Suprapubic skin (tissue), 4 donors: ENCODE measurements at regions not wholly inside any gene's neighbourhood (a gene's known extent, or its start where the extent isn't known, plus 50 kb on each side); places are given as distances from the start of the nearest gene placed in this dataset.
"Not testable (repeated sequence)": the region's sequence is repeated elsewhere in the genome, so short reads cannot be mapped to it uniquely, and the experiment has no call there.

ENCODE experiments used
- DNase-seq, 2 donors: peaks; one replicate each; pipeline ENCODE4 v3.0.0-alpha.2; 2019; ENCODE audit warnings: low spot score in 2 of 2
- H3K27ac ChIP-seq: fragments of 200-600 bp; sonication (generic); one replicate; pipeline ENCODE4 v1.5.1; 2019
- H3K27me3 ChIP-seq: fragments of 200-600 bp; sonication (generic); one replicate; pipeline ENCODE4 v1.5.1; 2019
- H3K36me3 ChIP-seq: fragments of 200-600 bp; sonication (generic); one replicate; pipeline ENCODE4 v1.5.1; 2019
- H3K4me1 ChIP-seq: fragments of 200-600 bp; sonication (generic); one replicate; pipeline ENCODE4 v1.5.1; 2019
- H3K4me3 ChIP-seq: fragments of 200-600 bp; sonication (generic); one replicate; pipeline ENCODE4 v1.5.1; 2019; ENCODE audit warnings: mild to moderate bottlenecking
- H3K9me3 ChIP-seq: fragments of 200-600 bp; sonication (generic); one replicate; pipeline ENCODE4 v1.5.1; 2019
- EP300 ChIP-seq: sonication (generic); formaldehyde crosslinking; IDR thresholded peaks from one replicate; pipeline ENCODE4 v1.6.1; 2017; ENCODE audit warnings: antibody characterized with exemption
- POLR2A ChIP-seq, 2 donors: fragments of 450-650 bp; IDR thresholded peaks; one replicate each; pipeline ENCODE4 v1.6.1; 2017; ENCODE audit warnings: antibody characterized with exemption in 2 of 2, mild to moderate bottlenecking in 2 of 2, moderate library complexity in 2 of 2
- POLR2AphosphoS5 ChIP-seq, 3 donors: sonication (generic); formaldehyde crosslinking; IDR thresholded peaks; one replicate each; pipeline ENCODE4 v1.6.1; 2017; ENCODE audit warnings: antibody characterized with exemption in 3 of 3
- WGBS: methylation state at CpG from one replicate; pipeline ENCODE4 v1.1.5; 2018; 5-methylcytosine and 5-hydroxymethylcytosine counted together
- TF ChIP-seq, protein P1 (sequence below), 2 donors: fragments of 200-600 bp in 1 of 2; fragments of 450-650 bp in 1 of 2; sonication (generic) in 1 of 2; IDR thresholded peaks; one replicate each; pipeline ENCODE4 v1.5.1; 2016 to 2019; ENCODE audit warnings: antibody characterized with exemption in 2 of 2, mild to moderate bottlenecking in 1 of 2, moderate library complexity in 1 of 2

DNA sequence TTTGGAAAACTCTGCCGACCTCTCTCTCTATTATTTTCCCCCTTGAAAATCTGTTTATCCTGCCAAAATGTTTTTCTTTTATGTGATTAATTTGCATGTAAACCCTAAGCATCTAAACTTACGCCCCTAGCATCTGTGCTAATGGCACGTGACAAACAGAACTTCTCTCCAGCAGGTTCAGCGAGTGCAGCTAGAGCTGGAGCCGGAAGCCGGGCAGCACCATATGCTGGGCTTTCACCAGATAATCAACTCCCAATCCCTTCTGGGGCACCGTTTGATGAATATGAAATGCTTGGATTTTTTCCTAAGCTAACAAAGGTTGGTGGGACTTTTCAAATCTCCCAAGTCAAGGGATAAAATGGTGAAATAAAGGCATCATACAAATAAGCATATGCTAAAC lies 667.5 kb upstream of the TMEM132C start:
- H3K27me3 ChIP-seq = no peaks in the 10 kb centered on the region
- H3K36me3 ChIP-seq = no peaks in the 10 kb centered on the region
- 74% methylated on average over 7 of the region's 7 CpGs for WGBS
- TF ChIP-seq EP300 (no peak), POLR2AphosphoS5 (IDR thresholded peaks at IDR 0.05) (no peak), POLR2A (IDR thresholded peaks at IDR 0.05) (no peak)
- TF ChIP-seq, protein P1, sequence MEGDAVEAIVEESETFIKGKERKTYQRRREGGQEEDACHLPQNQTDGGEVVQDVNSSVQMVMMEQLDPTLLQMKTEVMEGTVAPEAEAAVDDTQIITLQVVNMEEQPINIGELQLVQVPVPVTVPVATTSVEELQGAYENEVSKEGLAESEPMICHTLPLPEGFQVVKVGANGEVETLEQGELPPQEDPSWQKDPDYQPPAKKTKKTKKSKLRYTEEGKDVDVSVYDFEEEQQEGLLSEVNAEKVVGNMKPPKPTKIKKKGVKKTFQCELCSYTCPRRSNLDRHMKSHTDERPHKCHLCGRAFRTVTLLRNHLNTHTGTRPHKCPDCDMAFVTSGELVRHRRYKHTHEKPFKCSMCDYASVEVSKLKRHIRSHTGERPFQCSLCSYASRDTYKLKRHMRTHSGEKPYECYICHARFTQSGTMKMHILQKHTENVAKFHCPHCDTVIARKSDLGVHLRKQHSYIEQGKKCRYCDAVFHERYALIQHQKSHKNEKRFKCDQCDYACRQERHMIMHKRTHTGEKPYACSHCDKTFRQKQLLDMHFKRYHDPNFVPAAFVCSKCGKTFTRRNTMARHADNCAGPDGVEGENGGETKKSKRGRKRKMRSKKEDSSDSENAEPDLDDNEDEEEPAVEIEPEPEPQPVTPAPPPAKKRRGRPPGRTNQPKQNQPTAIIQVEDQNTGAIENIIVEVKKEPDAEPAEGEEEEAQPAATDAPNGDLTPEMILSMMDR (IDR thresholded peaks at IDR 0.05) = no peak
- no peak overlapping the region for H3K27ac ChIP-seq
- H3K4me1 ChIP-seq = no peaks in the 10 kb centered on the region
- DNase-seq = no peak
- no peaks in the 10 kb centered on the region for H3K9me3 ChIP-seq
- no peak overlapping the region for H3K4me3 ChIP-seq

DNA sequence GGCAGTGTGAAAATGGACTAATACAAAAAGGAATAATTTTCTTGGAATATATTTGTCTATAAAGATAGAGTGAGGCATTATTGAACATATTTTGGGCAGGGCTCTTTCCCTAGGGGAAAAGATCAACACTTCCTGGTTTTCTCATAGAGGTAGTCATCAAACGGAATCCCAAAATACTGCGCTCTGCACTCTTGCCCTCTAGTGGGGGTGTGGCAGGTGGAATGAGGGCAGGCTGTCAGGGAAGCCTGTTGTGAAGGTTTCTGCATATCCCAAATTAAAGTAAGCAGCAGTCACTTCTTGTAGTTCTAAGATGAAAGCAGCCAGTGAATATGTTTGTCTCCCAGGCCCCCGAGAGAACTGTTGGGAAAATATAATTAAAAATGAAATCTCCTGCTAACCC lies 666.8 kb upstream of the TMEM132C start:
- H3K36me3 ChIP-seq = no peaks in the 10 kb centered on the region
- no peaks in the 10 kb centered on the region for H3K4me1 ChIP-seq
- 40% methylated on average over 3 of the region's 3 CpGs for WGBS
- no peak overlapping the region for H3K4me3 ChIP-seq
- no peaks in the 10 kb centered on the region for H3K9me3 ChIP-seq
- DNase-seq = no peak
- no peak overlapping the region for H3K27ac ChIP-seq
- TF ChIP-seq EP300 (no peak), POLR2AphosphoS5 (IDR thresholded peaks at IDR 0.05) (no peak), POLR2A (IDR thresholded peaks at IDR 0.05) (no peak)
- TF ChIP-seq, protein P1 (IDR thresholded peaks at IDR 0.05) = no peak
- H3K27me3 ChIP-seq = no peaks in the 10 kb centered on the region

DNA sequence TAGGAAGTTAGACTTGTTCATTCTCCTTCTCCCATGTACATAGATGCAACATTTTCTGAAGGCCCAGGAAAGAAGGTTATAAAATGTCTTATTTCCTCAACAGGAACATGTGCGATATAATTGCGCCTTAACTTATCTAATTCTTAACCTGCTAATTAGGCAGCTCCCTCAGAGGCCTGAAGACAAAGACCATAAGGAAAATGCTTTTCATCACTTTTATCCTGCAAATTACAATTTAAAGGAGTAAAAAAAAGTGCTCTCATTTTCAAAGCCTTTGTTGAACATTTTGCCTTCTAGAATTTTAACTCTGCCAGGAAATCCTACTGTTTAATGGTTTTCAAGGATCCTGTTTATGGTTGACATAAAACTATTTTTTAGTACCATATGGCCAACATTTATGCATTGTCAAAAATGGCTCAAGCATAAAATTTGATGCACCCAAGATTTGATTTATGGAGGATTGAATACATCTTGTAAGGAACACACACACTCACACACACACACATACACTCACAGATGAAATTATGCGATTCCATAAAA lies 660.4 kb upstream of the TMEM132C start:
- H3K27me3 ChIP-seq = no peaks in the 10 kb centered on the region
- TF ChIP-seq POLR2A (IDR thresholded peaks at IDR 0.05) (no peak), POLR2AphosphoS5 (IDR thresholded peaks at IDR 0.05) (no peak), EP300 (no peak)
- TF ChIP-seq, protein P1 (IDR thresholded peaks at IDR 0.05) = no peak
- no peak overlapping the region for H3K4me3 ChIP-seq
- H3K9me3 ChIP-seq = no peaks in the 10 kb centered on the region
- DNase-seq = no peak
- H3K27ac ChIP-seq = no peak overlapping the region
- WGBS = 92% methylated on average over 3 of the region's 3 CpGs
- no peaks in the 10 kb centered on the region for H3K36me3 ChIP-seq
- no peaks in the 10 kb centered on the region for H3K4me1 ChIP-seq

DNA sequence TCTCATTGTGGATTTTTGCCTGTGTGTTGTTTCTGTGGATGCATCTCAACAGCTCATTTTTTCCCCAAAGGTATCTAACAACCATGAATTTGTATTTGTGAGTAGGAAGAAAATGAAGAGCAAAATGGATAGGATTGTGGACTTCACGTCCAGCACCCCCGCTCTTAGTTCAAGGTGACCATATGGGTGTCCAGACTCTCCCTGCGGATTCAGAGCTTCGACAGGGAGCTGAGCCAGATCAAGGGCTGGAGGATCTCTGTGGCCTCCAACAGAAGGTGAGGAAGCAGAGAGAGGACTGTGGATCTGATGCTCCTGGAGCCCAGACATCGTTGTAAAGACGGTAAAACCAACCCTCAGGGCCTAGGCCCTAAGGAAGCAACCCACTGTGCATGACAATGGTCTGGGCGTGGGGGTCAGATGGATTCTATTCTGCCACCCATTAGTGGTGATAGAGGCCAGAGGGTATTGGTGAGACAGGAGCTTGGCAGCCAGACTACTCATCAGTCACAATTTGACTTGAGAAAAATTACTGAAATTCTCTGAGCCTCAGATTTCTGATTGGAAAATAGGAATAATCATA lies 659.7 kb upstream of the TMEM132C start:
- DNase-seq = no peak
- H3K27ac ChIP-seq = no peak overlapping the region
- TF ChIP-seq, protein P1 (IDR thresholded peaks at IDR 0.05) = no peak
- TF ChIP-seq EP300 (no peak), POLR2AphosphoS5 (IDR thresholded peaks at IDR 0.05) (no peak), POLR2A (IDR thresholded peaks at IDR 0.05) (no peak)
- no peaks in the 10 kb centered on the region for H3K9me3 ChIP-seq
- no peaks in the 10 kb centered on the region for H3K4me1 ChIP-seq
- H3K36me3 ChIP-seq = no peaks in the 10 kb centered on the region
- no peaks in the 10 kb centered on the region for H3K27me3 ChIP-seq
- WGBS = 88% methylated on average over 7 of the region's 7 CpGs
- H3K4me3 ChIP-seq = no peak overlapping the region

DNA sequence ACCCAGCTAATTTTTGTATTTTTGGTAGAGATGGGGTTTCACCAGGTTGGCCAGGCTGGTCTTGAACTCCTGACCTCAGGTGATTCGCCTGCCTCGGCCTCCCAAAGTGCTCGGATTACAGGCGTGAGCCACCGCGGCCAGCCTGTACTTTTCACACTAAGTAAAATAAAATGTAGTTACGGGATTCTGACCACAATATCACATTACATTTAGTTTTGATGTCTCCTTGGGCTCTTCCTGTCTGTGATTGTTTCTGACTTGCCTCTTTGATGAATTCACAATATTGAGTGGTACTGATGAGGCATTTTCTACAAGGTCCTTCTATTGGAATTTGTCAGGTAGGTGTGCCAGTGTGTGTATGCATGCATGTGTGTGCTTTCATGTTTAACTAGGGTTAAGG lies 658.6 kb upstream of the TMEM132C start:
- H3K27ac ChIP-seq, H3K4me1 ChIP-seq, DNase-seq, H3K4me3 ChIP-seq, H3K9me3 ChIP-seq, H3K27me3 ChIP-seq, H3K36me3 ChIP-seq: not testable (repeated sequence)
- 94% methylated on average over 7 of the region's 7 CpGs for WGBS

DNA sequence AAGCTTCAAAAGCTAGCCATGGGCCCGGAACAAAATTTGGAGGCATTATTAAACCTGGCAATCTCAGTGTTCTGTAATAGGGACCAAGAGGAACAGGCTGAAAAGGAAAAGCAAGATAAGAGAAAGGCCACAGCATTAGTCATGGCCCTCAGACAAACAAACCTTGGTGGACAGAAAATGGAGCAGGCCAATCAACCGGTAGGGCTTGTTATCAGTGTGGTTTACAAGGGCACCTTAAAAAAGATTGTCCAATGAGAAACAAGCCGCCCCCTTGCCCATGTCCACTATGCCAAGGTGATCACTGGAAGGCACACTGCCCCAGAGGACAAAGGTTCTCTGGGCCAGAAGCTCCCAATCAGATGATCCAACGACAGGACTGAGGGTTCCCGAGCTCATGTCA lies 653.9 kb upstream of the TMEM132C start:
- no peak overlapping the region for H3K4me3 ChIP-seq
- H3K9me3 ChIP-seq = no peaks in the 10 kb centered on the region
- no peaks in the 10 kb centered on the region for H3K4me1 ChIP-seq
- 85% methylated on average over 5 of the region's 5 CpGs for WGBS
- no peak overlapping the region for H3K27ac ChIP-seq
- H3K36me3 ChIP-seq = no peaks in the 10 kb centered on the region
- no peak for DNase-seq
- TF ChIP-seq POLR2AphosphoS5 (IDR thresholded peaks at IDR 0.05) = no peak
- no peak for TF ChIP-seq EP300
- TF ChIP-seq POLR2A (IDR thresholded peaks at IDR 0.05) = no peak
- TF ChIP-seq, protein P1 (IDR thresholded peaks at IDR 0.05) = no peak
- H3K27me3 ChIP-seq = no peaks in the 10 kb centered on the region
